HG02884 (cell line): ENCODE measurements at regions not wholly inside any gene's neighbourhood (a gene's known extent, or its start where the extent isn't known, plus 50 kb on each side); places are given as distances from the start of the nearest gene placed in this dataset.
"Not testable (repeated sequence)": the region's sequence is repeated elsewhere in the genome, so short reads cannot be mapped to it uniquely, and the experiment has no call there.

ENCODE experiments used
- ATAC-seq: cut with Tn5 transposase; IDR thresholded peaks from one replicate; pipeline ENCODE4 v1.9.1; 2021; ENCODE audit warnings: mild to moderate bottlenecking, moderate library complexity; ENCODE audit not compliant: unreplicated experiment

- ATAC-seq: no peak
Measured at GRCh38 chr5:174529925-174530681, 194.3 kb upstream of the MSX2 start.

- no peak for ATAC-seq
Measured at GRCh38 chr5:174531782-174532191, 192.6 kb upstream of the MSX2 start.

DNA sequence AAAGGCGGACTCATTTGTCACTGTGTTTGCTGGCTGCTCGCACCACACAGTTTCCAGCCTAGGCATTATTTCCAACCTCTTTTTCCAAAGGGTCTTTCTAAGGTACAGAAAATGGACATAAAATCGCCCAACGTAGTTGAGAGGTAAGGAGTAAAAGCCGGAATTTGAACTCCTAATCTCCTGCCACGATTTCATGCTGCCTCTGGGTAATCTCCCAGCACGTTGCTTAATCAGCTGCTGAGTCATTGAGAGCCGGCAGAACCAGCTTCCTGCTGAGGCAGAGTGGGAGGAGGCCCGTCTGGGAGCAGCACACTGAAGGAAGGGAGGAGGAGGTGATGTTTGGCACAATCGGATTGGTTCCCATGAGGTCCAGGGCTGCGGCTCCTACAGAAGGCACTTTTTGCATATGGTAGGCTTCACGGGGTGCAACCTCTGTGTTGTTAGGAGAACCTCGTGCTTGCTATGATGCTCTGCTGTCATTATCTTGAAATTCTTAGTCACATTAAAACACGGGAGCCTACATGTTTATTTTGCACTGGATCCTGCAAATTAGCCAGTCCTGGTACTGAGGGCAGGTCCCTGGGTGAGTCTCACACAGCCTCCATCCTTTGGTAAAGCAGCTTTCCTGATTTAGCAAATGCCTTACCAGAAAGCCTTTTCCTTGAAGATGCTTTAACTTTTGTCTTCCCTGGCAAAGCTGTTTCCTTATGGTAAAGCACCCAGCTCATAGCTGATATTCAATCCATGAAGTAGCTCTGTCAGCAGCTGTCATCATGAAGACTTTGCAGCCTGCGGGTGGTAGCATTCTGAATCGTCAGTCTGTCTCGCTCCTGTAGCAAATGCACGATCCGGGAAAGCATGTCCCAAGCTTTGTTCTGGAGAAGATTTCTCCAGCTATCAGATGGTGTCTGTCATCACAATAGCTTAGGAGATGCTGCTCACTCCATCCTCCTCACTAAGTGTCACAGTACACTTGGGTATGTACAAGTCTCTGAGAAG, 191.6 kb upstream of the MSX2 start:
- ATAC-seq: no peak

DNA sequence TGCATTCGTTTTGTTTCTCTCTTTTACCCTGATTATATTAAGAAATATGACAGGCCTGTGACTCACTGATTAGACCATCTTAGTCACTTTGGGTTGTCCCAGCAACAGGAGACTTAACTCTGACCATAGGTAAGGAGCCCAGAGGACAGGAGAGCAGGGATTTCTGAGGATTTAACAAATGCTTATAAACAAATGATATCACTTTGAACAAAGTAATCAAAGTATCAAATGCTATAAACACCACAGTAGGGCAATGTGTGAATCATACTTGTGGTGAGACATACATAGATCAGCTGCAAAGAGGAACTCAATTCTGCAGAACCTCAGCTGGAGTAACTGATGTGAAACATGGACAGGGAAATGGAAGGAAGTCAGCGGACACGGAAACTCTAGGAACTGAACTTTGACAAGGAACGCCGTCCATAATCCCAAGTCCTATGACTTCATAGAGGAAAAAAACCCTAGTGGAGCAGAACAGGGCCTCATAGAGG, 190.6 kb upstream of the MSX2 start:
- ATAC-seq: no peak

DNA sequence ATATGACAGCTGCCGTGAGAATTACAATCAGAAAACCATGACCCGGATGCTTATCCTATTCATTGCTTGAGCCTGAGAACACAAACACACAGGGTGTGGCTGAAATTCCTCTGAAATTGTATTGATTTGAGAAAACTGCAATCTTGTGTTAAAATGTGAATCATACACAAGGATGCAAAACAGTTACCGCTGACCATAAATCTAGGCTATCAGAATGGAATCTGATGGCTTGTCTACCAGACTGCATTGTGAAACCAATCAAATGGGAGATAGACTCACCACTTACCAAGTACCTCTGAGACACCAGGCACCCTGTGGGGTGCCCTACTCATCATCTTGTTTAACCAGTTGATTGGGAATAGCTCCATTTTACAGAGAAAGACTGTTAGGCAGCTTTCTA, 188.7 kb upstream of the MSX2 start:
- ATAC-seq: no peak

GRCh38 chr5:174539823-174540222, 184.6 kb upstream of the MSX2 start:
- ATAC-seq: not testable (repeated sequence)

DNA sequence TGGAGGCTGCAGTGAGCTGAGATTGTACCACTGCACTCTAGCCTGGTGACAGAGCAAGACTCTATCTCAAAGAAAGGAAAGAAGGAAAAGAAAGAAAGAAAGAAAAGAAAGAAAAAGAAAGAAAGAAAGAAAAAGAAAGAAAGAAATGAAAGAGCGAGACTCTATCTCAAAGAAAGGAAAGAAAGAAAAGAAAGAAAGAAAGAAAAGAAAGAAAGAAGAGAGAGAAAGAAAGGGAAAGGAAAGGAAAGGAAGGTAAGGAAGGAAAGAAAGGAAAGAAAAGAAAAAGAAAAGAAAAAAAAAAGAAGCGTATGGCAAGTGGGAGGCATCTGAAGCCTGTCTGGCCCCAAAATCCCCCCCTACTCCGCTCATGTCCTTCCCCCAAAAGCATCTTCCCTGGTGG, 182.3 kb upstream of the MSX2 start:
- ATAC-seq: no peak

GRCh38 chr5:174542471-174542870, 181.9 kb upstream of the MSX2 start:
- no peak for ATAC-seq

DNA sequence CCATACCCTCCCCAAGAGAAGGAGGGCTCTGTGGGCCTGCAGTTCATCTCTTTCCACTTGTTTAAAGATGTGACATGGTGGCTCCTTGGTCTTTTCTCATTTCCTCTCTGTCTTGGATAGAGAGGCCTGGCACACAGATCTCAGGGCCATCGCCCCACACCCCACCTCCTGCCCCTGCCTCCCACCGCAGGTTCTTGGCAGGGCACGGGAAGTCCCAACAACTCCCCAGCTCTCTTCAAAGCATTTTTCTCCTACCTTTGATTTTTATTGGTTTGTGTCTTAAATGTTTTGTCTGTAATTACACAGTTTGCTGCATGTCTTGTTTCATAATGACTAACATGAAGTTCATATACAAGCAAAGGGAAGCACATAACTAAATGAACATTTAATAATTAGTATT, 178.5 kb upstream of the MSX2 start:
- no peak for ATAC-seq

DNA sequence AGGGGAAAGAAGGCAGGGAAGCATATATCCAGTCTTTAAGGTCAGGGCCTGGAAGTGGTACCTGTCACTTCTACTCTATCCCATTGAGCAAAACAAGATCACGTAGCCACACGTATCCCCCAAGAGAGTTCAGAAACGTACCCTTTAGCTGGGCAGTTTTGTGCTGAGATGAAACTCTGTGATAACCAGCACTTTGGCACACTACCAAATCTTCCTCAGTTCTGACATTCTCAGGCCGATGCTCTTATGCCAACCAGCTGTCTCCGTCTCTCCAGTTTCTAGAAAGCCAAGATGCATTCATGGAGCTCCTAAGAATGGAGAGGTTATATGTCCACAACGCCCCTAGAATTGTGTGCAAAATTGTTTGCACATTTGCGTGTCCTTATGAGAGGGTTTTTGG, 176.6 kb upstream of the MSX2 start:
- ATAC-seq: no peak

- ATAC-seq: no peak
Measured at GRCh38 chr5:174549254-174549653, 175.1 kb upstream of the MSX2 start.

DNA sequence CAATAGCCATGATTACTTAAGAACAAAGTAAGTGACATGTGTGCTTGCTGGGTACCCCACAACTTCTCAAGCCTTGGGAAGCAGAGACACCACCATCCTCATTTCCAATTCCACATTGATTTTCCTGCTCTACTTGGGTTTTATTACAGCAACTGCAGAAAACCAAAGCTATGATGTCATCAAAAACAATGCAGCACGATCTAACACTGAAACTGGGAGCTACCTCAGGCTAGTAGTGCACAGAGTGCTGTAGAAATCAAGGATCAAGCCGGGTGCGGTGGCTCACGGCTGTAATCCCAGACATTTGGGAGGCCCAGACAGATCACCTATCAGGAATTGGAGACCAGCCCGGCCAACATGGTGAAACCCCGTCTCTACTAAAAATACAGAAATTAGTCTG, 174.4 kb upstream of the MSX2 start:
- ATAC-seq: no peak

DNA sequence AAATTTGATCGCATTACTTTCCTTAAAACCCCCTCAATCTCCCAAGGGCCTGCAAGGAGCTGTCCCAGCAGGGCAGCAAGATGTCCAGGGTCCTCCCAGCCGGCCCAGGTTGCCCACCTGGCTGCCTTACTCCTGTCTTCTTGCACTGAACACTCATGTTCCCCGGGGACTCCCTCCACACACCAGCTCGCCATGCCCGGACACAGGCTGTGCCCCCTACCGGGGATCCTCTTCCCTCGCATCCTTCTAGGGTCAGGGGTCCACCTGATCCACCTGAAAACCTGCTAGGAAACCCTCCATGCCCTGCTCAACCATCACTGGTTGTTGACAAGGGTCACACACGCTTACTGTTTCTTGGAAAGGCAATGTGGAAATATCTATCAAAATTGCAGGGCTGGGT, 172.0 kb upstream of the MSX2 start:
- no peak for ATAC-seq

DNA sequence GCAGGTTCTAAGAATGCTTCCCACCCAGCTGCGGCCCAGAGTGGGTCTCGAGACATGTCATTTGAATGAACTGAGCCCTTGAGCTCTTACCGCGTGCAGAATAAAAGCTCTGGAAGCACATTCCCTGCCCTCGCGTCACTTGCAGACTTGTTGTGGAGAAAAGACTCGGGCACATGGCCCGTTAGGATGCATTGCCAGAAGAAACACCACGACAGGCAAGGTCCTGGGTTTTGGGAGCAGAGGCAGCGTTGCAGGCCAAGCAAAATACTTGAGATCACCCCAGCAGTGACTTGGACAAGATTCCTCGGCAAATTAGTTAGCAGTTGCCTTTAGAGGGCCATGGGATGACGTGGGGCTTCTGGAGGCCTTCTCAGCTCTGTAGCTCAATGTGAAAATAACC, 170.8 kb upstream of the MSX2 start:
- ATAC-seq: no peak

GRCh38 chr5:174555726-174556125, 168.7 kb upstream of the MSX2 start:
- ATAC-seq: no peak

GRCh38 chr5:174556756-174557155, 167.6 kb upstream of the MSX2 start:
- ATAC-seq: no peak

GRCh38 chr5:174558190-174558589, 166.2 kb upstream of the MSX2 start:
- ATAC-seq: no peak

GRCh38 chr5:174559141-174559540, 165.2 kb upstream of the MSX2 start:
- ATAC-seq: no peak

DNA sequence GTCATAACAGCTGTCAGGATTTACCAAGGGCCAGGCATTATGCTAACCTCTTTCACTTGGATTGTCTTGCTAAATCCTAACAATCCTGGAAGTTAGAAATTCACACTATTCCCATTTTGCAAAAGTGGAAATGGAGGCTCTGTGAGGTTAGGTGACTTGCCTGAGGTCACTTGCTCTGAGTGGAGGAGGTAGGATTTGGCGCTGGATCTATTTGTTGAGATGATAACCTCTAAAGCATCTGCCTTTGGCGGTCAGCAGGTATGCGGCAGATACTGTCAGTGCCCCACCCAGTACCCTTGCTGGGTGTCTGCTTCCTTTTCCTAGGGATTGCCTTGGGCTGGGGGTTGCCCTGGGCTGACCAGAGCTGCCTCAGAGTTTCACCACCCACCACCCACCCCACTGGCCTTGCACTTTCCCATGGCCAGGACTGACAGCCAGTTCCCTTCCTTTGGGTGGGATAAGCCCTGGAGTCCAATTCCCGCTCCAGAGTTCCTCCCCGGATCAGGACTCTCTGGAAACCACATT, 164.8 kb upstream of the MSX2 start:
- no peak for ATAC-seq

- ATAC-seq: no peak
Measured at GRCh38 chr5:174560861-174561260, 163.5 kb upstream of the MSX2 start.

- ATAC-seq: not testable (repeated sequence)
Measured at GRCh38 chr5:174563040-174563439, 161.3 kb upstream of the MSX2 start.

DNA sequence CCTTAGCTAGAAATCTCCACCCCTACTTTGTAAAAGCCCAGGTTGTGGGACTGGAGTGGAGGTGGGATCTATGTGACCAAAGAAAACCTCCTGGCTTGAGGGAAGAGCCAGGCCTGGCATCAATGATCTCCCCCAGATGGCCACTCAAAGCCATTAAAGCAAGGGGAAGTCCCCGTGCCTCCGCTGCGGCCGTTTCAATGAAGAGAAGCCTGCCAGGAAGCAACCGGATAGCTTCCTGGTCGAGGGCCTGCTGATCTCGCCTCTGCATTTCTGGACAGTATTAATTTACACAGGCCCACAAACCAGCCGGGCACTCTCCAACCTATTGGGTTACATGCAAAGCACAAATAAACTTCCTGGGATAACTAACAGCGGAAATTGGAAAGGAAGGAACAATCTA, 160.5 kb upstream of the MSX2 start:
- ATAC-seq: no peak
